CD4-positive, alpha-beta T cell (primary cell): ENCODE measurements at regions not wholly inside any gene's neighbourhood (a gene's known extent, or its start where the extent isn't known, plus 50 kb on each side); places are given as distances from the start of the nearest gene placed in this dataset.

Experiments used
- ATAC-seq: fragments of 200-7000 bp; cut with Tn5 transposase; one replicate; pipeline ENCODE4 v1.10.0; 2022; ENCODE audit warnings: mild to moderate bottlenecking; ENCODE audit not compliant: poor library complexity
- CTCF ChIA-PET: fragments of 350-600 bp; sonication (Branson Sonifier 250); formaldehyde crosslinking; loops from one replicate; lab custom pipeline; 2021; ENCODE audit warnings: antibody characterized with exemption, inconsistent platforms; lab: Charles Lee
- POLR2A ChIA-PET: fragments of 350-600 bp; sonication (Branson Sonifier 250); formaldehyde crosslinking; loops from one replicate; lab custom pipeline; 2021; ENCODE audit warnings: antibody characterized with exemption, inconsistent platforms; lab: Charles Lee
- DNase-seq, 14 experiments: peaks; one replicate each; pipeline ENCODE4 v3.0.0-alpha.2; 2013 to 2020; ENCODE audit warnings: mixed read lengths in 2 of 14
- H3K27ac ChIP-seq, 2 donors: one replicate each; pipeline versions ENCODE4 v1.5.1 to v1.7.0; 2013; ENCODE audit warnings: low read length in 2 of 2, low read depth in 1 of 2, mild to moderate bottlenecking in 1 of 2
- H3K27me3 ChIP-seq, 2 experiments: 1 replicate in 1 of 2; 2 replicates in 1 of 2; pipeline versions ENCODE4 v1.6.1 to v1.7.0; 2013; ENCODE audit warnings: low read length in 2 of 2, control low read depth in 1 of 2, mild to moderate bottlenecking in 1 of 2, moderate library complexity in 1 of 2; ENCODE audit not compliant: insufficient read depth in 2 of 2, control insufficient read depth in 1 of 2
- H3K36me3 ChIP-seq: one replicate; pipeline ENCODE4 v1.6.1; 2013; ENCODE audit warnings: low read length, control low read depth; ENCODE audit not compliant: insufficient read depth
- H3K4me1 ChIP-seq: one replicate; pipeline ENCODE4 v1.6.1; 2013; ENCODE audit warnings: low read length, control low read depth; ENCODE audit not compliant: insufficient read depth
- H3K4me3 ChIP-seq: one replicate; pipeline ENCODE4 v1.5.1; 2013; ENCODE audit warnings: mild to moderate bottlenecking, low read length, moderate library complexity
- H3K9me3 ChIP-seq, 2 experiments: 1 replicate in 1 of 2; 2 replicates in 1 of 2; pipeline versions ENCODE4 v1.6.1 to v1.7.0; 2013; ENCODE audit warnings: low read length in 2 of 2, mild to moderate bottlenecking in 2 of 2, control low read depth in 1 of 2, moderate library complexity in 1 of 2; ENCODE audit not compliant: control insufficient read depth in 1 of 2, insufficient read depth in 1 of 2
- H3K27ac Mint-ChIP-seq: one replicate; pipeline ENCODE4 v1.8.0; 2020; ENCODE audit warnings: mixed read lengths
- H3K27me3 Mint-ChIP-seq: one replicate; pipeline ENCODE4 v1.8.0; 2021; ENCODE audit warnings: mixed read lengths
- H3K36me3 Mint-ChIP-seq: one replicate; pipeline ENCODE4 v1.8.0; 2021; ENCODE audit warnings: low read depth, mixed read lengths
- H3K4me1 Mint-ChIP-seq: one replicate; pipeline ENCODE4 v1.8.0; 2021; ENCODE audit warnings: low read depth, mixed read lengths
- H3K4me3 Mint-ChIP-seq: one replicate; pipeline ENCODE4 v1.8.0; 2020; ENCODE audit warnings: mild to moderate bottlenecking, mixed read lengths
- H3K9me3 Mint-ChIP-seq: one replicate; pipeline ENCODE4 v1.8.0; 2020; ENCODE audit warnings: mixed read lengths
- intact Hi-C, 2 experiments: fragments of 100-400 bp; cut with DNase I in 1 of 2; cut with micrococcal nuclease in 1 of 2; formaldehyde crosslinking; loops; one replicate each; pipeline versions ENCODE4 v1.15.1 to v1.9.0; 2023 to 2025; cut with DNase I, micrococcal nuclease
- TF ChIP-seq, protein P1 (sequence below): fragments of 200-600 bp; IDR thresholded peaks from one replicate; pipeline ENCODE4 v1.8.0; 2022; ENCODE audit warnings: antibody characterized with exemption, mild to moderate bottlenecking

DNA sequence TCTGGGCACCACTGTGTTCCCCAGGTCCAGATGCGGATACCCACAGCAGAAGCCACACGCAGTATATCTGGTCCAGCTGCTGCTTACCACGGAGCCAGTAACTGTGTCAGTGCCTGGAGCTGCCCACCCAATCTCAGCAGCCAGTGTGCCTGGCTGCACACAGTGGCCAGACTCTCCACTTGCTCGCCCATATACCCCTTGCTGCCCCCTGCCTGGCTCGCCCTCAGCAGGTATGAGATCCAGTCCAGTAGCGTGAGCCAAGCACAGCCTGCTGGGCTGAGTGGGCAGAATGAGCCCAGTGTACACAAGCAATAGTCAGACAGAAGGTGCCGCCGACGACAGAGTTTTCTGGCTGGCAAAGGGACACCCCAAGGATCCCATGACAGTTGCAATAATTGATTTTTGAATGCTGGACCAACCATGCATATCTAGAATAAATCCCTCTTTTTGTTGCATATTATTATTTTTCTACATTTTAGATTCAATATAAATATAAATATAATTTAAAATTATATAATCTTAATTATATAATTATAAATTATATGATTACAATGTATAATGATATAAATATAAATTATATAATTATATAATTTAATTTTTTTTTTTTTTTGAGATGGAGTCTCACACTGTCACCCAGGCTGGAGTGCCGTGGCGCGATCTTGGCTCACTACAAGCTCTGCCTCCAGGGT is 918.8 kb upstream of the MIR17HG start:
- TF ChIP-seq, protein P1, sequence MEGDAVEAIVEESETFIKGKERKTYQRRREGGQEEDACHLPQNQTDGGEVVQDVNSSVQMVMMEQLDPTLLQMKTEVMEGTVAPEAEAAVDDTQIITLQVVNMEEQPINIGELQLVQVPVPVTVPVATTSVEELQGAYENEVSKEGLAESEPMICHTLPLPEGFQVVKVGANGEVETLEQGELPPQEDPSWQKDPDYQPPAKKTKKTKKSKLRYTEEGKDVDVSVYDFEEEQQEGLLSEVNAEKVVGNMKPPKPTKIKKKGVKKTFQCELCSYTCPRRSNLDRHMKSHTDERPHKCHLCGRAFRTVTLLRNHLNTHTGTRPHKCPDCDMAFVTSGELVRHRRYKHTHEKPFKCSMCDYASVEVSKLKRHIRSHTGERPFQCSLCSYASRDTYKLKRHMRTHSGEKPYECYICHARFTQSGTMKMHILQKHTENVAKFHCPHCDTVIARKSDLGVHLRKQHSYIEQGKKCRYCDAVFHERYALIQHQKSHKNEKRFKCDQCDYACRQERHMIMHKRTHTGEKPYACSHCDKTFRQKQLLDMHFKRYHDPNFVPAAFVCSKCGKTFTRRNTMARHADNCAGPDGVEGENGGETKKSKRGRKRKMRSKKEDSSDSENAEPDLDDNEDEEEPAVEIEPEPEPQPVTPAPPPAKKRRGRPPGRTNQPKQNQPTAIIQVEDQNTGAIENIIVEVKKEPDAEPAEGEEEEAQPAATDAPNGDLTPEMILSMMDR = no peak
- DNase-seq (no peak), ATAC-seq (no peak)
- Mint-ChIP-seq H3K4me3 (no peak overlapping the region), H3K27ac (no peak overlapping the region), H3K9me3 (peaks cover 13% of the 10 kb centered on the region), H3K36me3 (no peaks in the 10 kb centered on the region), H3K4me1 (no peaks in the 10 kb centered on the region), H3K27me3 (no peaks in the 10 kb centered on the region)
- Histone ChIP-seq H3K9me3 (peaks cover 2 to 16% of the 10 kb centered on the region in 2 experiments), H3K4me1 (no peaks in the 10 kb centered on the region), H3K27ac (no peak overlapping the region), H3K36me3 (no peaks in the 10 kb centered on the region), H3K4me3 (no peak overlapping the region), H3K27me3 (no peaks in the 10 kb centered on the region)
- ChIA-PET POLR2A (no interaction called here), CTCF (no interaction called here)
- intact Hi-C loops = no loop called here

DNA sequence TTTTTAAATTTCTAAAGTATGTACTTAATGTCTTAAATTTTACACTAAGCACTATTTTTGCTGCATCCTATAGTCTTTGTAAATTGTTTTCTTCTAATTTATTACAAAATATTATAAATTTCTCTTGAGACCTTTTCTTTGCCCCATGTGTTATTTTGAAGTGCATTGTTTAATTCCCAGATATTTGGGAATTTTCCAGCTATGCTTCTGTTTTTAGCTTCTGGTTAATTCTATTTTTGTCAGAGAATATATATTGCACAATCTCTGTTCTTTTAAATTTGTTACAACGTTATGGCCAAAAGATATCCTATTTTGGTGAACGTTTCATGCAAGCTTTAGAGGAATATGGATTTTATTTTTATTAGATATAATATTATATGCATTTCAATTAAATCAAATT is 917.4 kb upstream of the MIR17HG start:
- POLR2A ChIA-PET = no interaction called here
- H3K36me3 Mint-ChIP-seq = no peaks in the 10 kb centered on the region
- no peak for ATAC-seq
- H3K4me1 Mint-ChIP-seq = no peaks in the 10 kb centered on the region
- Histone ChIP-seq H3K9me3 (peaks cover 7 to 16% of the 10 kb centered on the region in 2 experiments), H3K36me3 (no peaks in the 10 kb centered on the region), H3K27ac (no peak overlapping the region), H3K4me3 (no peak overlapping the region), H3K27me3 (no peaks in the 10 kb centered on the region), H3K4me1 (no peaks in the 10 kb centered on the region)
- intact Hi-C loops = no loop called here
- H3K27ac Mint-ChIP-seq = no peak overlapping the region
- CTCF ChIA-PET = no interaction called here
- H3K4me3 Mint-ChIP-seq = no peak overlapping the region
- H3K27me3 Mint-ChIP-seq = no peaks in the 10 kb centered on the region
- H3K9me3 Mint-ChIP-seq = peaks cover 13% of the 10 kb centered on the region
- TF ChIP-seq, protein P1 = no peak
- no peak for DNase-seq

DNA sequence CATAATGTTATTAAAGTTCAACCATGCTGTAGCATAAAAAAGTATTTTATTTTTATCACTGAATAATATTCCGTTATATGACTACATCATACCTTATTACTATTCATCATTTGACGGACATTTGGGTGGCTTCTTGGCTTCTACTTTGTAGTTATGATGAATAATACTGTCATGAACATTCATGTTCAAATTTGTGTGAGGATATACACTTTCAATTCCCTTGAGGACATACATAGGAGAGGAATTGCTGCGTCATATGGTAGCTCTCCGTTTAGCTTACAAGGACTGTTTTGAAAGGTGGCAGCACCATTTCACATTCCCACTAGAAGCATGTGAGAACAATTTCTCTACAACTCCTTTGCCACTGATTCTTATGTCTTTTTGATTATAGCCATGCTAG is 910.8 kb upstream of the MIR17HG start:
- Mint-ChIP-seq H3K4me1 (no peaks in the 10 kb centered on the region), H3K27me3 (no peaks in the 10 kb centered on the region), H3K9me3 (peaks cover 8% of the 10 kb centered on the region), H3K4me3 (no peak overlapping the region), H3K36me3 (no peaks in the 10 kb centered on the region), H3K27ac (no peak overlapping the region)
- Histone ChIP-seq H3K4me3 (no peak overlapping the region), H3K36me3 (no peaks in the 10 kb centered on the region), H3K27ac (no peak overlapping the region), H3K9me3 (peaks cover 0 to 8% of the 10 kb centered on the region in 2 experiments), H3K4me1 (no peaks in the 10 kb centered on the region), H3K27me3 (no peaks in the 10 kb centered on the region)
- no peak for DNase-seq
- TF ChIP-seq, protein P1 = no peak
- ChIA-PET POLR2A (no interaction called here), CTCF (no interaction called here)
- ATAC-seq = no peak
- intact Hi-C loops = no loop called here
